Left ventricle myocardium inferior (tissue), 1 donor: ENCODE measurements at regions not wholly inside any gene's neighbourhood (a gene's known extent, or its start where the extent isn't known, plus 50 kb on each side); places are given as distances from the start of the nearest gene placed in this dataset.

ENCODE experiments used
- DNase-seq: peaks from one replicate; pipeline ENCODE4 v3.0.0-alpha.2; 2020
- H3K27ac ChIP-seq: fragments of 200-600 bp; replicated peaks from 2 replicates; pipeline ENCODE4 v1.8.0; 2021
- H3K27me3 ChIP-seq: fragments of 200-600 bp; 2 replicates; pipeline ENCODE4 v1.8.0; 2021; ENCODE audit warnings: low read depth
- H3K36me3 ChIP-seq: fragments of 200-600 bp; 2 replicates; pipeline ENCODE4 v1.8.0; 2021
- H3K4me1 ChIP-seq: fragments of 200-600 bp; 2 replicates; pipeline ENCODE4 v1.8.0; 2021
- H3K4me3 ChIP-seq: fragments of 200-600 bp; 2 replicates; pipeline ENCODE4 v1.8.0; 2021; ENCODE audit warnings: mild to moderate bottlenecking, moderate library complexity
- H3K9me3 ChIP-seq: fragments of 200-600 bp; replicated peaks from 2 replicates; pipeline ENCODE4 v1.8.0; 2021
- CTCF ChIP-seq: fragments of 200-600 bp; IDR thresholded peaks from 2 replicates; pipeline ENCODE4 v1.8.0; 2021; ENCODE audit warnings: antibody characterized with exemption, mild to moderate bottlenecking, borderline replicate concordance
- intact Hi-C: fragments of 100-400 bp; cut with micrococcal nuclease; formaldehyde crosslinking; loops from one replicate; pipeline ENCODE4 v1.11.0; 2022
- donor health status: DM: no; HTN: yes; CAD: no; lungs with severe emphysema.

GRCh38 chr2:76298041-76298440, 587.3 kb upstream of the GCFC2 start:
- Histone ChIP-seq H3K4me1 (no peaks in the 10 kb centered on the region), H3K27me3 (no peaks in the 10 kb centered on the region), H3K9me3 (no peaks in the 10 kb centered on the region), H3K36me3 (no peaks in the 10 kb centered on the region), H3K27ac (no peak overlapping the region), H3K4me3 (no peak overlapping the region)
- no peak for TF ChIP-seq CTCF
- intact Hi-C loops: no loop called here
- DNase-seq: no peak

- no peaks in the 10 kb centered on the region for H3K36me3 ChIP-seq
- no peaks in the 10 kb centered on the region for H3K27me3 ChIP-seq
- DNase-seq: no peak
- intact Hi-C loops: no loop called here
- no peaks in the 10 kb centered on the region for H3K9me3 ChIP-seq
- no peak overlapping the region for H3K27ac ChIP-seq
- H3K4me3 ChIP-seq: no peak overlapping the region
- no peak for TF ChIP-seq CTCF
- H3K4me1 ChIP-seq: no peaks in the 10 kb centered on the region
These were observed 585.7 kb upstream of the GCFC2 start for GRCh38 chr2:76296438-76296837.

GRCh38 chr2:76295762-76296161, 585.0 kb upstream of the GCFC2 start:
- H3K4me3 ChIP-seq: no peak overlapping the region

GRCh38 chr2:76288598-76288997, 577.9 kb upstream of the GCFC2 start:
- Histone ChIP-seq H3K4me3 (no peak overlapping the region), H3K9me3 (no peaks in the 10 kb centered on the region), H3K4me1 (no peaks in the 10 kb centered on the region), H3K27ac (no peak overlapping the region), H3K36me3 (no peaks in the 10 kb centered on the region), H3K27me3 (no peaks in the 10 kb centered on the region)
- intact Hi-C loops: no loop called here
- no peak for TF ChIP-seq CTCF
- DNase-seq: no peak

More at GRCh38 chr2:76295762-76296161, 585.0 kb upstream of the GCFC2 start:
- no peak for TF ChIP-seq CTCF
- Histone ChIP-seq H3K36me3 (no peaks in the 10 kb centered on the region), H3K27ac (no peak overlapping the region), H3K27me3 (no peaks in the 10 kb centered on the region), H3K9me3 (no peaks in the 10 kb centered on the region), H3K4me1 (no peaks in the 10 kb centered on the region)
- intact Hi-C loops: no loop called here
- DNase-seq: no peak

GRCh38 chr2:76288146-76288545, 577.4 kb upstream of the GCFC2 start:
- no peak for DNase-seq
- H3K4me3 ChIP-seq: no peak overlapping the region
- H3K36me3 ChIP-seq: no peaks in the 10 kb centered on the region
- H3K27me3 ChIP-seq: no peaks in the 10 kb centered on the region
- intact Hi-C loops: no loop called here
- no peaks in the 10 kb centered on the region for H3K9me3 ChIP-seq
- no peak overlapping the region for H3K27ac ChIP-seq
- H3K4me1 ChIP-seq: no peaks in the 10 kb centered on the region
- TF ChIP-seq CTCF: no peak

- TF ChIP-seq CTCF: no peak
These were observed 572.6 kb upstream of the GCFC2 start for GRCh38 chr2:76283350-76283749.

More at GRCh38 chr2:76283350-76283749, 572.6 kb upstream of the GCFC2 start:
- intact Hi-C loops: no loop called here
- Histone ChIP-seq H3K27me3 (no peaks in the 10 kb centered on the region), H3K9me3 (no peaks in the 10 kb centered on the region), H3K4me3 (no peak overlapping the region), H3K27ac (no peak overlapping the region), H3K4me1 (no peaks in the 10 kb centered on the region), H3K36me3 (no peaks in the 10 kb centered on the region)
- DNase-seq: no peak
